GM13976 (cell line): ENCODE measurements at regions not wholly inside any gene's neighbourhood (a gene's known extent, or its start where the extent isn't known, plus 50 kb on each side); places are given as distances from the start of the nearest gene placed in this dataset.

Source experiments
- DNase-seq: peaks from one replicate; pipeline ENCODE4 v3.0.0; 2012; ENCODE audit warnings: low spot score
- in situ Hi-C: fragments of 300-500 bp; cut with MboI; formaldehyde crosslinking; loops from one replicate; pipeline ENCODE4 v1.12.0; 2022; ENCODE audit warnings: low sequenced_read_pairs, mixed read lengths, inconsistent platforms; ENCODE audit not compliant: unreplicated experiment
- TF ChIP-seq, protein P1 (sequence below): IDR thresholded peaks from 2 replicates; pipeline ENCODE4 v1.5.1; 2012; ENCODE audit warnings: borderline replicate concordance, mild to moderate bottlenecking; ENCODE audit not compliant: insufficient read depth; ENCODE audit errors: extremely low read depth, missing control alignments, control extremely low read depth

DNA sequence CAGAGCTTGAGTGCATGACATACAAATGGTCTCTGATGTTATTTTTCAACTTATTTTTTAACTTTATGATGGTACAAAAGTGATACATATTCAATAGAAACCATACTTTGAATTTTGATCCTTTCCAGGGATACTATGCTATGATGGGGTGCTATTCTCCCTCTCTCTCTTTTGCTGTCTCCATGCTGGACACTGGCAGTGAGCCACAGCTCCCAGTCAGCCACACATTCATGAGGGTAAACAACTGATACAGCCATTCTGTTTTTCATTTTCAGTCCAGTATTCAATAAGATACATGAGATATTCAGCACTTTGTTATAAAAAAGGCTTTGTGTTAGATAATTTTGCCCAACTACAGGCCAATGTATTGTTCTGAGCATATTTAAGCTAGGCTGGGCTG lies 859.3 kb upstream of the KLHL29 start:
- in situ Hi-C loops, result no loop called here
- DNase-seq, result no peak
- TF ChIP-seq, protein P1, sequence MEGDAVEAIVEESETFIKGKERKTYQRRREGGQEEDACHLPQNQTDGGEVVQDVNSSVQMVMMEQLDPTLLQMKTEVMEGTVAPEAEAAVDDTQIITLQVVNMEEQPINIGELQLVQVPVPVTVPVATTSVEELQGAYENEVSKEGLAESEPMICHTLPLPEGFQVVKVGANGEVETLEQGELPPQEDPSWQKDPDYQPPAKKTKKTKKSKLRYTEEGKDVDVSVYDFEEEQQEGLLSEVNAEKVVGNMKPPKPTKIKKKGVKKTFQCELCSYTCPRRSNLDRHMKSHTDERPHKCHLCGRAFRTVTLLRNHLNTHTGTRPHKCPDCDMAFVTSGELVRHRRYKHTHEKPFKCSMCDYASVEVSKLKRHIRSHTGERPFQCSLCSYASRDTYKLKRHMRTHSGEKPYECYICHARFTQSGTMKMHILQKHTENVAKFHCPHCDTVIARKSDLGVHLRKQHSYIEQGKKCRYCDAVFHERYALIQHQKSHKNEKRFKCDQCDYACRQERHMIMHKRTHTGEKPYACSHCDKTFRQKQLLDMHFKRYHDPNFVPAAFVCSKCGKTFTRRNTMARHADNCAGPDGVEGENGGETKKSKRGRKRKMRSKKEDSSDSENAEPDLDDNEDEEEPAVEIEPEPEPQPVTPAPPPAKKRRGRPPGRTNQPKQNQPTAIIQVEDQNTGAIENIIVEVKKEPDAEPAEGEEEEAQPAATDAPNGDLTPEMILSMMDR, result no peak

DNA sequence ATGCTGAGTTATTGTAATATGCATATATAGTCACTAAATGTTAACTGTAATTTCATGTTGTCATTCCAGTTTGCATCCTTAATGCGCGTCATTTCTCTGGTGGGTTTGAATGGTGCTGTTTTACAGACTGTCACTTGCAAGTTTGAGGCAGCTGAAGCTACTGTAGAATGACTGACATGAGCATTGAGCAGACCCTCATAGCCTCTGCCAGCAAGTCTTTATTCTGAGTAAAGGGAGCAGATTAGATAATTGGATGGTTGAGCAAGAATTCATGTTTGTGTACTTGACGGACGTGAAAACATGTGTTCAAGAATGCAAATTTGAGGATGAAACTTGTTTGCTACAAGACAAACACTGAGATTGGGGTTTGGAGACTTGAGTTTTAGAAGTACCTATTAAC lies 854.8 kb upstream of the KLHL29 start:
- DNase-seq, result no peak
- TF ChIP-seq, protein P1, result no peak
- in situ Hi-C loops, result no loop called here

DNA sequence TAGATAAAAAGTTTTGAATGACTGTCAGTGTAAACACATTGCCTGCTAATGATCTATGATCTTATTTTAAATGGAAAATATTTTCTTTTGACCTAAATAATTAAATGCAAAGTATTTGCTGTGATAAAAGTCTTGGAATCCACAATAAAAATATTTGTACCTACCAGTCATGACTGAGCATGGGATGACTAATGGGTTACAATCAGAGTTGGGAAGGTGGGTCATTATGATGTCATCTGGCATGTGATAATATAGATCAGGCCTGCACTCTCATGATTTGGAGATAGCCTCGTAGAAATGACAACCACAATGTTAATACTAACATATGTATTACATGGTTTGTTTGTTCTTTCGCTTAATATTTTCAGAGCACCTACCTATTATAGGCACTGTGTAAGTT lies 848.8 kb upstream of the KLHL29 start:
- in situ Hi-C loops, result no loop called here
- TF ChIP-seq, protein P1, result no peak
- no peak for DNase-seq

DNA sequence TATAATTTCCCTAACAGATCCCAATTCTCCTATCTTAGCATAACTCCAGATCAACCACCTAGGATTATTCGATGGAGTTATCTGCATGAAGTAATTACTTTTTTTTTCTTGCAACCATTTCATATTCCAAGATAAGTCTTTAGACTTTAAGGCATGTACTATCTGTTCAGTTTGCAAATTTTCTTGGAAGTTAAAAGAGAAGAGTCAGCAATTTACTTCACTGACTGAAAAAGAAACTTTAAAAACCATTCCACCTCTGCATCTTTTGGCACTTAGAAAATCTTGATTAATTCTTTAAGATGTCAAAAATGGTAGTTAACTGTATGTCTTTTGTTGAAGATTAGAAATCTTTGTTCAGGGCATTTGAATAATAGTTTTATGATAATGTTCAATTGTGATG lies 830.5 kb upstream of the KLHL29 start:
- no peak for DNase-seq
- in situ Hi-C loops, result no loop called here
- TF ChIP-seq, protein P1, result no peak

DNA sequence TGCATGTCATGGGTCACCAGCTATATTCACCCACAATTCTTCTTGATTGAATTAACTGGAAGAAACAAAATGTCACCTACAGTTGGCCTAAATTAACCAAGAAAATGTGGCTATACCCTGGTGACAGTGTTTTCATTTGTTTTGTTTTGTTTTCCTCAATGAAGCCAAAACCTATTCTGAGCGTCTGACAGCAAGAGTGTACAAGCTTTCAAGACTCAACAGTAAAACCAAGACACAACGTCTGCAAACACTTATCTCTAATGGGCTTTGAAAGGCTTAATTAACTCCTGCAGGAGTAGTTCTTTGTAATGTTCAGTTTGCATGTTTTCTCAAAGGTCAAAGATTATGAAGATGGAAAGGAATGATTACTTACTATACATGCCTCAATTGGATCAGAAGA lies 827.6 kb upstream of the KLHL29 start:
- TF ChIP-seq, protein P1, result no peak
- in situ Hi-C loops, result no loop called here
- DNase-seq, result no peak

DNA sequence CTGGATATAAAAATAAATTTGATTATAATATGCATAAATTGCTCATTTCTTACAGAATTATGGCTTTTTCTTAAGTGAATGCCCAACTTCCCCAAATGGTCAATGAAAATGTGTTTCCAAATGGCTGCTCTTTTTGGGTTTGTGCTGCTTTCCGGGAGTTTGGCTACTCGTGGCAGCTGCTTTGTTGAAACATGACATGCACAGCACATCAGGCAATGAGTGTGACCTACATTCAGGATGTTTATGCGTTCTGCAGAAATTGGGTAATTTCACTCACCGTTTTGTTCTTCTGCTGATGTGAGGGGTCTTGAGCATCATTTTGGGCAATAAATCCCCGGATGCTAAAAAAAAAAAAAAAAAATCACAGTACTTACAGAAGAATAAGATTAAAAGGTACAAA lies 825.0 kb upstream of the KLHL29 start:
- in situ Hi-C loops, result no loop called here
- TF ChIP-seq, protein P1, result no peak
- DNase-seq, result no peak

DNA sequence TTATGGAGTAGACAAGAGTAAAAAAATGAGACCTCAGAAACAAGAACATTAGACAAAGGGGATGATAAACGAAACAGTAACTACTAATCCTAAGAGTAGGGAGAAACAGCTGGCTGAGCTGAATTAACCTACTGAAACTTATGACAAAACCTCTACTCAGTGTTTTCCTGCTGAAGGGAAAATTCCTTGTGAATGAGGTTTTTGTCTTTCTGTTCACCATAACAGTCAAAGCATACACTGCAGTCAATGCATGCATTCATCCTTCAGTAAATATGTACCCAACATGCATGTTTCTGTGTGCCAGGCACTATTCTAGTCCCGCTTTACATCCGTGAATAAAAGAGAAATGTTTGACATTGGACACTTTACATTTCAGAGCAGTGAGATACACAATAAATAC lies 805.6 kb upstream of the KLHL29 start:
- no peak for DNase-seq
- TF ChIP-seq, protein P1, result no peak
- in situ Hi-C loops, result no loop called here
